SK-N-SH (cell line): ENCODE measurements at regions not wholly inside any gene's neighbourhood (a gene's known extent, or its start where the extent isn't known, plus 50 kb on each side); places are given as distances from the start of the nearest gene placed in this dataset.

Experiments used
- CTCF ChIA-PET: fragments of 300-600, 350-600 bp; formaldehyde crosslinking; extraction: SDS; loops from one replicate; lab custom pipeline; 2021; lab: Yijun Ruan, JAX
- POLR2A ChIA-PET: fragments of 350-600 bp; sonication (Branson Sonifier 250); formaldehyde crosslinking; extraction: SDS; loops from one replicate; lab custom pipeline; 2020; ENCODE audit warnings: antibody characterized with exemption, inconsistent platforms; lab: Yijun Ruan, JAX
- DNase-seq: peaks from one replicate; pipeline ENCODE4 v3.0.0; 2012
- H2AFZ ChIP-seq: fragments of 200-600 bp; sonication (generic); 2 replicates; pipeline ENCODE4 v1.8.1; 2016; ENCODE audit warnings: antibody characterized with exemption, mild to moderate bottlenecking, low read depth
- H3F3A ChIP-seq: fragments of 200-600 bp; sonication (generic); replicated peaks from 2 replicates; pipeline ENCODE3; 2016; ENCODE audit warnings: antibody characterized with exemption, mild to moderate bottlenecking; ENCODE audit not compliant: insufficient read depth
- H3K27ac ChIP-seq, 2 experiments: fragments of 200-500 bp in 1 of 2; fragments of 200-600 bp in 1 of 2; sonication (Bioruptor generic) in 1 of 2; sonication (generic), shearing (Covaris generic) in 1 of 2; 2 replicates each; pipeline versions ENCODE4 v1.5.1 to v1.6.1; 2014 to 2016; ENCODE audit warnings: low read depth in 2 of 2, inconsistent platforms in 1 of 2, low read length in 1 of 2, mild to moderate bottlenecking in 1 of 2, mixed read lengths in 1 of 2
- H3K27me3 ChIP-seq: fragments of 200-600 bp; sonication (generic), shearing (Covaris generic); 2 replicates; pipeline ENCODE4 v1.6.1; 2016; ENCODE audit warnings: mixed run types; ENCODE audit not compliant: insufficient read depth
- H3K36me3 ChIP-seq, 2 experiments: fragments of 200-500 bp in 1 of 2; fragments of 200-600 bp in 1 of 2; sonication (Bioruptor generic) in 1 of 2; sonication (generic) in 1 of 2; replicated peaks in 1 of 2; 2 replicates each; pipeline versions ENCODE3 to v1.5.1; 2014 to 2016; ENCODE audit warnings: low read length in 1 of 2, mild to moderate bottlenecking in 1 of 2; ENCODE audit not compliant: insufficient read depth in 2 of 2, control insufficient read depth in 1 of 2
- H3K4me1 ChIP-seq, 2 experiments: fragments of 200-500 bp in 1 of 2; fragments of 200-600 bp in 1 of 2; sonication (Bioruptor generic) in 1 of 2; sonication (generic), shearing (Covaris generic) in 1 of 2; 2 replicates each; pipeline versions ENCODE4 v1.5.1 to v1.6.1; 2014 to 2016; ENCODE audit warnings: low read depth in 1 of 2, low read length in 1 of 2, mixed run types in 1 of 2; ENCODE audit not compliant: insufficient read depth in 2 of 2, control insufficient read depth in 1 of 2
- H3K4me2 ChIP-seq: fragments of 200-600 bp; sonication (generic), shearing (Covaris generic); 2 replicates; pipeline ENCODE4 v1.6.1; 2017; ENCODE audit warnings: mixed run types
- H3K4me3 ChIP-seq, 2 experiments: fragments of 200-500 bp in 1 of 2; fragments of 200-600 bp in 1 of 2; sonication (Bioruptor generic) in 1 of 2; sonication (generic), shearing (Covaris generic) in 1 of 2; 2 replicates each; pipeline versions ENCODE4 v1.5.1 to v1.8.1; 2014 to 2016; ENCODE audit warnings: low read depth in 2 of 2, inconsistent platforms in 1 of 2, low read length in 1 of 2, mild to moderate bottlenecking in 1 of 2, mixed read lengths in 1 of 2, moderate library complexity in 1 of 2
- H3K79me2 ChIP-seq: fragments of 200-600 bp; sonication (generic); 2 replicates; pipeline ENCODE4 v1.8.1; 2017; ENCODE audit warnings: mild to moderate bottlenecking; ENCODE audit not compliant: insufficient read depth
- H3K9ac ChIP-seq: fragments of 200-600 bp; sonication (generic); 2 replicates; pipeline ENCODE4 v1.6.1; 2017; ENCODE audit warnings: mixed run types
- H3K9me2 ChIP-seq: fragments of 200-600 bp; sonication (generic); 2 replicates; pipeline ENCODE4 v1.6.1; 2017; ENCODE audit warnings: mixed run types
- H3K9me3 ChIP-seq: fragments of 200-600 bp; sonication (generic); 2 replicates; pipeline ENCODE4 v1.6.1; 2017; ENCODE audit warnings: mixed run types, mild to moderate bottlenecking, moderate library complexity
- H4K20me1 ChIP-seq: fragments of 200-600 bp; sonication (generic); 2 replicates; pipeline ENCODE4 v1.6.1; 2017; ENCODE audit warnings: mild to moderate bottlenecking, mixed run types; ENCODE audit not compliant: insufficient read depth
- FOXJ3 ChIP-seq: sonication (generic); formaldehyde crosslinking; IDR thresholded peaks from 2 replicates; pipeline ENCODE4 v1.5.1; 2020; ENCODE audit warnings: mild to moderate bottlenecking, missing genetic modification reagents
- FOXM1 ChIP-seq: IDR thresholded peaks from 2 replicates; pipeline ENCODE4 v1.4.0; 2012; ENCODE audit warnings: low read depth, mild to moderate bottlenecking
- GABPA ChIP-seq: IDR thresholded peaks from 2 replicates; pipeline ENCODE4 v1.4.0; 2012; ENCODE audit warnings: low read depth, mild to moderate bottlenecking
- GATA2 ChIP-seq: sonication (generic); formaldehyde crosslinking; IDR thresholded peaks from 2 replicates; pipeline ENCODE4 v1.5.0; 2020; ENCODE audit warnings: mild to moderate bottlenecking, missing genetic modification reagents
- IRF3 ChIP-seq: fragments of 150-350 bp; IDR thresholded peaks from 2 replicates; pipeline ENCODE4 v1.6.1; 2016; ENCODE audit warnings: mild to moderate bottlenecking, low read depth, low read length
- JUND ChIP-seq: IDR thresholded peaks from 2 replicates; pipeline ENCODE4 v1.4.0; 2012
- MAX ChIP-seq: IDR thresholded peaks from 2 replicates; pipeline ENCODE4 v1.4.0; 2012; ENCODE audit warnings: low read depth
- MXI1 ChIP-seq: IDR thresholded peaks from 2 replicates; pipeline ENCODE4 v1.6.1; 2012; ENCODE audit warnings: mild to moderate bottlenecking, low read depth, low read length, improper control_type of control experiment
- NFIC ChIP-seq: IDR thresholded peaks from 2 replicates; pipeline ENCODE4 v1.4.0; 2012; ENCODE audit warnings: borderline replicate concordance
- RAD21 ChIP-seq: IDR thresholded peaks from 2 replicates; pipeline ENCODE4 v1.6.1; 2012; ENCODE audit warnings: mild to moderate bottlenecking, low read length
- RCOR1 ChIP-seq: fragments of 150-350 bp; IDR thresholded peaks from 2 replicates; pipeline ENCODE4 v1.6.1; 2017; ENCODE audit warnings: antibody characterized with exemption, low read length
- RFX5 ChIP-seq: IDR thresholded peaks from 2 replicates; pipeline ENCODE4 v1.6.1; 2012; ENCODE audit warnings: mild to moderate bottlenecking, improper control_type of control experiment, low read length
- SMC3 ChIP-seq: IDR thresholded peaks from 2 replicates; pipeline ENCODE4 v1.6.1; 2012; ENCODE audit warnings: low read depth, low read length, improper control_type of control experiment
- TAF1 ChIP-seq: IDR thresholded peaks from 2 replicates; pipeline ENCODE4 v1.6.1; 2012; ENCODE audit warnings: low read depth, mild to moderate bottlenecking, low read length, moderate library complexity, borderline replicate concordance
- TEAD4 ChIP-seq: IDR thresholded peaks from 2 replicates; pipeline ENCODE4 v1.4.0; 2012; ENCODE audit warnings: mild to moderate bottlenecking, borderline replicate concordance; ENCODE audit not compliant: insufficient read depth
- WGBS: methylation state at CpG from one replicate; pipeline ENCODE4 v1.1.6; 2017; ENCODE audit warnings: low lambda C conversion rate; 5-methylcytosine and 5-hydroxymethylcytosine counted together
- TF ChIP-seq, protein P1 (sequence below): IDR thresholded peaks from 2 replicates; pipeline ENCODE4 v1.4.0; 2012; ENCODE audit warnings: low read depth, borderline replicate concordance
- TF ChIP-seq, protein P2 (sequence below): fragments of 150-350 bp; IDR thresholded peaks from 2 replicates; pipeline ENCODE4 v1.6.1; 2017; ENCODE audit warnings: antibody characterized with exemption, low read length, low read depth, borderline replicate concordance
- TF ChIP-seq, protein P3 (sequence below): IDR thresholded peaks from 2 replicates; pipeline ENCODE4 v1.6.1; 2012; ENCODE audit warnings: mild to moderate bottlenecking, low read depth, low read length, moderate library complexity
- TF ChIP-seq, protein P4 (sequence below): IDR thresholded peaks from 2 replicates; pipeline ENCODE4; 2012

DNA sequence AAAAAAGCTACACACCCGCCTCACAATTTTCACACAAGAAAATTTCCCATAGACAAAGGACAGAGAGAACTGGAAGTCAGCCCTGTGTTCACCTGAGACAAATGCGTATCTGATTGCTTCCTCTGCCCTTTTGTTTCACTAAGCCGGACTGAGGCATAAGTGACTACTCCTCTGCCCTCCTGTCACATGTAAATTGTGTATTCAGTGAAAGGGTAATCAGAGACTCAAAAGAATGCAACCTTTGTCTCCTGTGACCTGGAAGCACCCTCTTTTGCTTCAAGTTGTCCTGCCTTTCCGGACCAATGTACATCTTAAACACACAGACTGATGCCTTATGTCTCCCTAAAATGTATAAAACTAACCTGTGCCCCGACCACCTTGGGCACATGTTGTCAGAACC lies 483.8 kb upstream of the EYS start:
- no peak overlapping the region for H3K9ac ChIP-seq
- TF ChIP-seq IRF3 (no peak), MAX (no peak), NFIC (no peak), GATA2 (CRISPR knock-in tag) (no peak), JUND (no peak), RAD21 (no peak), GABPA (no peak), SMC3 (no peak), FOXJ3 (CRISPR knock-in tag) (no peak), MXI1 (no peak), FOXM1 (no peak), TAF1 (no peak), TEAD4 (no peak)
- TF ChIP-seq, protein P1, sequence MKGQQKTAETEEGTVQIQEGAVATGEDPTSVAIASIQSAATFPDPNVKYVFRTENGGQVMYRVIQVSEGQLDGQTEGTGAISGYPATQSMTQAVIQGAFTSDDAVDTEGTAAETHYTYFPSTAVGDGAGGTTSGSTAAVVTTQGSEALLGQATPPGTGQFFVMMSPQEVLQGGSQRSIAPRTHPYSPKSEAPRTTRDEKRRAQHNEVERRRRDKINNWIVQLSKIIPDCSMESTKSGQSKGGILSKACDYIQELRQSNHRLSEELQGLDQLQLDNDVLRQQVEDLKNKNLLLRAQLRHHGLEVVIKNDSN = no peak
- WGBS = 52% methylated on average over 5 of the region's 5 CpGs
- no peak for DNase-seq
- no peak overlapping the region for H3K4me3 ChIP-seq
- H2AFZ ChIP-seq = no peak overlapping the region
- H3K9me2 ChIP-seq = no peaks in the 10 kb centered on the region; the same call in 1 of the 2 replicates
- no peaks in the 10 kb centered on the region for H4K20me1 ChIP-seq
- H3K27me3 ChIP-seq = no peaks in the 10 kb centered on the region
- no peaks in the 10 kb centered on the region for H3K4me1 ChIP-seq
- H3K79me2 ChIP-seq = no peaks in the 10 kb centered on the region
- no peaks in the 10 kb centered on the region for H3K36me3 ChIP-seq
- POLR2A ChIA-PET = no interaction called here
- H3K27ac ChIP-seq = no peak overlapping the region
- H3K4me2 ChIP-seq = no peak overlapping the region
- H3K9me3 ChIP-seq = no peaks in the 10 kb centered on the region
- no peaks in the 10 kb centered on the region for H3F3A ChIP-seq
- CTCF ChIA-PET = no interaction called here

DNA sequence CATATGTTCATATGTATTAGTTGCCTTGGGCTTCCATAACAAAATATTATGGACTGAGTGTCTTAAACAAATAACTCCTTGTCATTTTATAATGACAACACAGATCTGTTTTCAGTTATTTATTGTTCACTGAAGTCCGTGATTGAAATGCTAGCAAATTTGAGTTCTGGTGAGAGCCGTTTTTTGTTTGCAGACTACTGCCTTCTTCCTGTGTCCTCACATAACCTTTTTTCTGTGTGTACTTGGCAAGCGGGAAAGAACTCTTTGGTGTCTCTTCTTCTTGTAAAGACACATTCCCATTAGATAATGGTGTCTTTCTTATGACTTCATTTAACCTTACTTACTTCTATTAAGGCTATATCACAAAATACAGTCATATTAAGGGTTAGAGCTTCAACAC lies 482.9 kb upstream of the EYS start:
- no peaks in the 10 kb centered on the region for H3K9me3 ChIP-seq
- no peaks in the 10 kb centered on the region for H3K4me1 ChIP-seq
- no peak overlapping the region for H3K27ac ChIP-seq
- ChIA-PET CTCF (interaction anchor here (0.7 kb wide), 1 partner anchor 599 kb away, joined by 3 read pairs; no protein-coding TSS in a partner anchor), POLR2A (no interaction called here)
- no peaks in the 10 kb centered on the region for H3F3A ChIP-seq
- 44% methylated on average over 3 of the region's 3 CpGs for WGBS
- no peaks in the 10 kb centered on the region for H3K36me3 ChIP-seq
- no peaks in the 10 kb centered on the region for H4K20me1 ChIP-seq
- no peak overlapping the region for H3K4me3 ChIP-seq
- H3K79me2 ChIP-seq = no peaks in the 10 kb centered on the region
- H3K4me2 ChIP-seq = no peak overlapping the region
- no peak overlapping the region for H3K9ac ChIP-seq
- H3K9me2 ChIP-seq = no peaks in the 10 kb centered on the region; the same call in 1 of the 2 replicates
- no peaks in the 10 kb centered on the region for H3K27me3 ChIP-seq
- no peak for DNase-seq
- no peak overlapping the region for H2AFZ ChIP-seq
- TF ChIP-seq, protein P2, sequence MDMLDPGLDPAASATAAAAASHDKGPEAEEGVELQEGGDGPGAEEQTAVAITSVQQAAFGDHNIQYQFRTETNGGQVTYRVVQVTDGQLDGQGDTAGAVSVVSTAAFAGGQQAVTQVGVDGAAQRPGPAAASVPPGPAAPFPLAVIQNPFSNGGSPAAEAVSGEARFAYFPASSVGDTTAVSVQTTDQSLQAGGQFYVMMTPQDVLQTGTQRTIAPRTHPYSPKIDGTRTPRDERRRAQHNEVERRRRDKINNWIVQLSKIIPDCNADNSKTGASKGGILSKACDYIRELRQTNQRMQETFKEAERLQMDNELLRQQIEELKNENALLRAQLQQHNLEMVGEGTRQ = no peak
- TF ChIP-seq, protein P3, sequence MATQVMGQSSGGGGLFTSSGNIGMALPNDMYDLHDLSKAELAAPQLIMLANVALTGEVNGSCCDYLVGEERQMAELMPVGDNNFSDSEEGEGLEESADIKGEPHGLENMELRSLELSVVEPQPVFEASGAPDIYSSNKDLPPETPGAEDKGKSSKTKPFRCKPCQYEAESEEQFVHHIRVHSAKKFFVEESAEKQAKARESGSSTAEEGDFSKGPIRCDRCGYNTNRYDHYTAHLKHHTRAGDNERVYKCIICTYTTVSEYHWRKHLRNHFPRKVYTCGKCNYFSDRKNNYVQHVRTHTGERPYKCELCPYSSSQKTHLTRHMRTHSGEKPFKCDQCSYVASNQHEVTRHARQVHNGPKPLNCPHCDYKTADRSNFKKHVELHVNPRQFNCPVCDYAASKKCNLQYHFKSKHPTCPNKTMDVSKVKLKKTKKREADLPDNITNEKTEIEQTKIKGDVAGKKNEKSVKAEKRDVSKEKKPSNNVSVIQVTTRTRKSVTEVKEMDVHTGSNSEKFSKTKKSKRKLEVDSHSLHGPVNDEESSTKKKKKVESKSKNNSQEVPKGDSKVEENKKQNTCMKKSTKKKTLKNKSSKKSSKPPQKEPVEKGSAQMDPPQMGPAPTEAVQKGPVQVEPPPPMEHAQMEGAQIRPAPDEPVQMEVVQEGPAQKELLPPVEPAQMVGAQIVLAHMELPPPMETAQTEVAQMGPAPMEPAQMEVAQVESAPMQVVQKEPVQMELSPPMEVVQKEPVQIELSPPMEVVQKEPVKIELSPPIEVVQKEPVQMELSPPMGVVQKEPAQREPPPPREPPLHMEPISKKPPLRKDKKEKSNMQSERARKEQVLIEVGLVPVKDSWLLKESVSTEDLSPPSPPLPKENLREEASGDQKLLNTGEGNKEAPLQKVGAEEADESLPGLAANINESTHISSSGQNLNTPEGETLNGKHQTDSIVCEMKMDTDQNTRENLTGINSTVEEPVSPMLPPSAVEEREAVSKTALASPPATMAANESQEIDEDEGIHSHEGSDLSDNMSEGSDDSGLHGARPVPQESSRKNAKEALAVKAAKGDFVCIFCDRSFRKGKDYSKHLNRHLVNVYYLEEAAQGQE = no peak
- TF ChIP-seq IRF3 (no peak), MAX (no peak), JUND (no peak), RCOR1 (no peak), RFX5 (no peak), MXI1 (no peak)
- TF ChIP-seq, protein P4, sequence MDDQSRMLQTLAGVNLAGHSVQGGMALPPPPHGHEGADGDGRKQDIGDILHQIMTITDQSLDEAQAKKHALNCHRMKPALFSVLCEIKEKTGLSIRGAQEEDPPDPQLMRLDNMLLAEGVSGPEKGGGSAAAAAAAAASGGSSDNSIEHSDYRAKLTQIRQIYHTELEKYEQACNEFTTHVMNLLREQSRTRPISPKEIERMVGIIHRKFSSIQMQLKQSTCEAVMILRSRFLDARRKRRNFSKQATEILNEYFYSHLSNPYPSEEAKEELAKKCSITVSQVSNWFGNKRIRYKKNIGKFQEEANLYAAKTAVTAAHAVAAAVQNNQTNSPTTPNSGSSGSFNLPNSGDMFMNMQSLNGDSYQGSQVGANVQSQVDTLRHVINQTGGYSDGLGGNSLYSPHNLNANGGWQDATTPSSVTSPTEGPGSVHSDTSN = no peak
